ENCODE measurements at regions not wholly inside any gene's neighbourhood (a gene's known extent, or its start where the extent isn't known, plus 50 kb on each side); places are given as distances from the start of the nearest gene placed in this dataset.

DNA sequence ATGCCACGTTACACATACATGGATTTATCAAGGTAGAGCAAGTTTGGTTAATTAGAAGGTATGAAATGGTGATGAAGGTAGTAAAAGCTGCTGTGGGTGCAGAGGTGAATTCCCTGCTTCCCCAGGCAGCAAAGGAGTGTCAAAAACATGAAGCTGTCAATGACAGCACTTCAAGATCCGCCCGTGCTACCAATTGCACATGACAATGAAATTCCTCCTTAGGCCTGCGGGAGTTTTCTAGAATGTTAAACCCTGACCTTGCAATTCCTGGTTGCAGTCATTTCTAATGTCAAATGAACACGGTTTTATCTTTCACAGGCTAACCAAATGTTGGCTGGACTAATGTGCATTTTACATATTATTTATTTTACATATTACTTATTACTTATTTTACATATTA is 67.7 kb upstream of the LSM14A start:
- ChIA-PET CTCF (interaction anchor here (0.9 to 4.9 kb wide), 4 partner anchors 8 to 327 kb away, joined by 4 to 20 read pairs (median 5); no protein-coding TSS in a partner anchor), POLR2A (interaction anchor here (0.6 kb wide), 1 partner anchor 58 kb away, joined by 3 read pairs; no protein-coding TSS in a partner anchor)
- H3K27me3 Mint-ChIP-seq (ENCODE audit: low read depth), result no peaks in the 10 kb centered on the region
- H3K4me1 Mint-ChIP-seq, result no peaks in the 10 kb centered on the region
- H3K9me3 Mint-ChIP-seq, result no peaks in the 10 kb centered on the region
- TF ChIP-seq FOXP1 (CRISPR knock-in tag; IDR thresholded peaks at IDR 0.05; ENCODE audit: borderline replicate concordance) (no peak), TEAD1 (CRISPR knock-in tag; IDR thresholded peaks at IDR 0.05) (no peak), ESRRA (CRISPR knock-in tag; IDR thresholded peaks at IDR 0.05; ENCODE audit: borderline replicate concordance) (no peak)
- TF ChIP-seq, protein P1, sequence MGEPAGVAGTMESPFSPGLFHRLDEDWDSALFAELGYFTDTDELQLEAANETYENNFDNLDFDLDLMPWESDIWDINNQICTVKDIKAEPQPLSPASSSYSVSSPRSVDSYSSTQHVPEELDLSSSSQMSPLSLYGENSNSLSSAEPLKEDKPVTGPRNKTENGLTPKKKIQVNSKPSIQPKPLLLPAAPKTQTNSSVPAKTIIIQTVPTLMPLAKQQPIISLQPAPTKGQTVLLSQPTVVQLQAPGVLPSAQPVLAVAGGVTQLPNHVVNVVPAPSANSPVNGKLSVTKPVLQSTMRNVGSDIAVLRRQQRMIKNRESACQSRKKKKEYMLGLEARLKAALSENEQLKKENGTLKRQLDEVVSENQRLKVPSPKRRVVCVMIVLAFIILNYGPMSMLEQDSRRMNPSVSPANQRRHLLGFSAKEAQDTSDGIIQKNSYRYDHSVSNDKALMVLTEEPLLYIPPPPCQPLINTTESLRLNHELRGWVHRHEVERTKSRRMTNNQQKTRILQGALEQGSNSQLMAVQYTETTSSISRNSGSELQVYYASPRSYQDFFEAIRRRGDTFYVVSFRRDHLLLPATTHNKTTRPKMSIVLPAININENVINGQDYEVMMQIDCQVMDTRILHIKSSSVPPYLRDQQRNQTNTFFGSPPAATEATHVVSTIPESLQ (CRISPR knock-in tag; IDR thresholded peaks at IDR 0.05), result no peak
- no peak for DNase-seq (ENCODE audit: low spot score)
- no peaks in the 10 kb centered on the region for H3K36me3 Mint-ChIP-seq
- no peak overlapping the region for H3K27ac Mint-ChIP-seq
- ATAC-seq, result no peak
- no peak overlapping the region for H3K4me3 Mint-ChIP-seq

DNA sequence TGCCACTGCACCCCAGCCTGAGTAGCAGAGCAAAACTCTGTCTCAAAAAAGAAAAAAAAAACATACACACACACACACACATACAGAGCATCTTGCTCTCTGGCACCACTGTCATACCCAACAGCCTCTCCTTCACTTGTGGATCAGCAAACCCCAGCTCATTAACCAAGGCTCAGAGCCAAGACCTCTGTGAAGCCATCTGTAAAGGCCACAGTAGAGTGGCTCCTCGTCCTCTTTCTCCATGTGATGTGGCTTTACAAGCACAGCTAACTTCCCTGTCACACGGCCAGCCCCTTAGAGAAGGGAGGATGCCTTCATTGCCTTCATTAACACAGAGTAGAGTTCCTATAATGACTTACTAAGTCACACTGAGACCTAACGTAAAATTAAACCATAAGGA is 62.7 kb upstream of the LSM14A start:
- no peak for DNase-seq (ENCODE audit: low spot score)
- Mint-ChIP-seq H3K9me3 (no peaks in the 10 kb centered on the region), H3K27me3 (ENCODE audit: low read depth) (no peaks in the 10 kb centered on the region), H3K4me3 (no peak overlapping the region), H3K4me1 (no peaks in the 10 kb centered on the region), H3K27ac (no peak overlapping the region), H3K36me3 (no peaks in the 10 kb centered on the region)
- TF ChIP-seq GTF2I (CRISPR knock-in tag; conservative IDR thresholded peaks at IDR 0.05) (no peak), ZBTB21 (CRISPR knock-in tag; IDR thresholded peaks at IDR 0.05; ENCODE audit: borderline replicate concordance) (no peak), GABPB1 (CRISPR knock-in tag; IDR thresholded peaks at IDR 0.05) (no peak), ZNF416 (CRISPR knock-in tag; IDR thresholded peaks at IDR 0.05) (no peak), NR2C2 (CRISPR knock-in tag; IDR thresholded peaks at IDR 0.05) (no peak)
- TF ChIP-seq, protein P2, sequence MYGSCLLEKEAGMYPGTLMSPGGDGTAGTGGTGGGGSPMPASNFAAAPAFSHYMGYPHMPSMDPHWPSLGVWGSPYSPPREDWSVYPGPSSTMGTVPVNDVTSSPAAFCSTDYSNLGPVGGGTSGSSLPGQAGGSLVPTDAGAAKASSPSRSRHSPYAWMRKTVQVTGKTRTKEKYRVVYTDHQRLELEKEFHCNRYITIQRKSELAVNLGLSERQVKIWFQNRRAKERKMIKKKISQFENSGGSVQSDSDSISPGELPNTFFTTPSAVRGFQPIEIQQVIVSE (CRISPR knock-in tag; IDR thresholded peaks at IDR 0.05; ENCODE audit: borderline replicate concordance), result no peak
- TF ChIP-seq, protein P3, sequence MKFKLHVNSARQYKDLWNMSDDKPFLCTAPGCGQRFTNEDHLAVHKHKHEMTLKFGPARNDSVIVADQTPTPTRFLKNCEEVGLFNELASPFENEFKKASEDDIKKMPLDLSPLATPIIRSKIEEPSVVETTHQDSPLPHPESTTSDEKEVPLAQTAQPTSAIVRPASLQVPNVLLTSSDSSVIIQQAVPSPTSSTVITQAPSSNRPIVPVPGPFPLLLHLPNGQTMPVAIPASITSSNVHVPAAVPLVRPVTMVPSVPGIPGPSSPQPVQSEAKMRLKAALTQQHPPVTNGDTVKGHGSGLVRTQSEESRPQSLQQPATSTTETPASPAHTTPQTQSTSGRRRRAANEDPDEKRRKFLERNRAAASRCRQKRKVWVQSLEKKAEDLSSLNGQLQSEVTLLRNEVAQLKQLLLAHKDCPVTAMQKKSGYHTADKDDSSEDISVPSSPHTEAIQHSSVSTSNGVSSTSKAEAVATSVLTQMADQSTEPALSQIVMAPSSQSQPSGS (CRISPR knock-in tag; IDR thresholded peaks at IDR 0.05; ENCODE audit: borderline replicate concordance, low read depth), result no peak
- TF ChIP-seq, protein P4, sequence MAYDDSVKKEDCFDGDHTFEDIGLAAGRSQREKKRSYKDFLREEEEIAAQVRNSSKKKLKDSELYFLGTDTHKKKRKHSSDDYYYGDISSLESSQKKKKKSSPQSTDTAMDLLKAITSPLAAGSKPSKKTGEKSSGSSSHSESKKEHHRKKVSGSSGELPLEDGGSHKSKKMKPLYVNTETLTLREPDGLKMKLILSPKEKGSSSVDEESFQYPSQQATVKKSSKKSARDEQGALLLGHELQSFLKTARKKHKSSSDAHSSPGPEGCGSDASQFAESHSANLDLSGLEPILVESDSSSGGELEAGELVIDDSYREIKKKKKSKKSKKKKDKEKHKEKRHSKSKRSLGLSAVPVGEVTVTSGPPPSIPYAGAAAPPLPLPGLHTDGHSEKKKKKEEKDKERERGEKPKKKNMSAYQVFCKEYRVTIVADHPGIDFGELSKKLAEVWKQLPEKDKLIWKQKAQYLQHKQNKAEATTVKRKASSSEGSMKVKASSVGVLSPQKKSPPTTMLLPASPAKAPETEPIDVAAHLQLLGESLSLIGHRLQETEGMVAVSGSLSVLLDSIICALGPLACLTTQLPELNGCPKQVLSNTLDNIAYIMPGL (CRISPR knock-in tag; IDR thresholded peaks at IDR 0.05), result no peak
- TF ChIP-seq, protein P5, sequence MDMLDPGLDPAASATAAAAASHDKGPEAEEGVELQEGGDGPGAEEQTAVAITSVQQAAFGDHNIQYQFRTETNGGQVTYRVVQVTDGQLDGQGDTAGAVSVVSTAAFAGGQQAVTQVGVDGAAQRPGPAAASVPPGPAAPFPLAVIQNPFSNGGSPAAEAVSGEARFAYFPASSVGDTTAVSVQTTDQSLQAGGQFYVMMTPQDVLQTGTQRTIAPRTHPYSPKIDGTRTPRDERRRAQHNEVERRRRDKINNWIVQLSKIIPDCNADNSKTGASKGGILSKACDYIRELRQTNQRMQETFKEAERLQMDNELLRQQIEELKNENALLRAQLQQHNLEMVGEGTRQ (CRISPR knock-in tag; IDR thresholded peaks at IDR 0.05), result no peak
- TF ChIP-seq, protein P6, sequence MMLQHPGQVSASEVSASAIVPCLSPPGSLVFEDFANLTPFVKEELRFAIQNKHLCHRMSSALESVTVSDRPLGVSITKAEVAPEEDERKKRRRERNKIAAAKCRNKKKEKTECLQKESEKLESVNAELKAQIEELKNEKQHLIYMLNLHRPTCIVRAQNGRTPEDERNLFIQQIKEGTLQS (CRISPR knock-in tag; conservative IDR thresholded peaks at IDR 0.05), result no peak
- POLR2A ChIA-PET, result interaction anchor here (0.6 kb wide), 1 partner anchor 145 kb away, joined by 3 read pairs; no protein-coding TSS in a partner anchor
- CTCF ChIA-PET, result interaction anchor here (0.5 to 1.4 kb wide), 4 partner anchors 20 to 332 kb away, joined by 3 to 6 read pairs (median 3); no protein-coding TSS in a partner anchor
- ATAC-seq, result no peak
